Activated naive CD4-positive, alpha-beta T cell treated with anti-CD3 and anti-CD28 coated beads, Interleukin-2, amount 10 ng/mL, durations not matched to agents 7 days and 5 days (primary cell): ENCODE measurements at regions not wholly inside any gene's neighbourhood (a gene's known extent, or its start where the extent isn't known, plus 50 kb on each side); places are given as distances from the start of the nearest gene placed in this dataset.
A peak's percentile ranks its signal among the peaks of the same experiment; 100 is the strongest.
"Not testable (repeated sequence)": the region's sequence is repeated elsewhere in the genome, so short reads cannot be mapped to it uniquely, and the experiment has no call there.

Experiments used
- CTCF ChIA-PET: fragments of 350-600 bp; sonication (Branson Sonifier 250); formaldehyde crosslinking; loops from one replicate; lab custom pipeline; 2021; ENCODE audit warnings: antibody characterized with exemption; lab: Charles Lee
- DNase-seq: peaks from one replicate; pipeline ENCODE4 v3.0.0-alpha.2; 2020
- H3K27ac Mint-ChIP-seq: one replicate; pipeline ENCODE4 v1.8.0; 2021; ENCODE audit warnings: mild to moderate bottlenecking, moderate library complexity, mixed read lengths
- H3K27me3 Mint-ChIP-seq: one replicate; pipeline ENCODE4 v1.8.0; 2021; ENCODE audit warnings: mild to moderate bottlenecking, mixed read lengths
- H3K36me3 Mint-ChIP-seq: one replicate; pipeline ENCODE4 v1.8.0; 2021; ENCODE audit warnings: mixed read lengths
- H3K4me1 Mint-ChIP-seq: one replicate; pipeline ENCODE4 v1.8.0; 2021; ENCODE audit warnings: mixed read lengths
- H3K4me3 Mint-ChIP-seq: one replicate; pipeline ENCODE4 v1.8.0; 2021; ENCODE audit warnings: mild to moderate bottlenecking, moderate library complexity, mixed read lengths
- H3K9me3 Mint-ChIP-seq: one replicate; pipeline ENCODE4 v1.8.0; 2021; ENCODE audit warnings: mixed read lengths

GRCh38 chr22:22336333-22336732 is 91.7 kb downstream of the VPREB1 start:
- H3K4me3 Mint-ChIP-seq, H3K9me3 Mint-ChIP-seq, CTCF ChIA-PET, DNase-seq, H3K36me3 Mint-ChIP-seq, H3K27ac Mint-ChIP-seq, H3K4me1 Mint-ChIP-seq: not testable (repeated sequence)
- peaks cover 50% of the 10 kb centered on the region for H3K27me3 Mint-ChIP-seq

GRCh38 chr22:22338778-22339177 is 94.2 kb downstream of the VPREB1 start:
- H3K27me3 Mint-ChIP-seq, result peaks cover 46% of the 10 kb centered on the region
- H3K36me3 Mint-ChIP-seq, DNase-seq, H3K9me3 Mint-ChIP-seq, H3K4me1 Mint-ChIP-seq, H3K4me3 Mint-ChIP-seq, H3K27ac Mint-ChIP-seq: not testable (repeated sequence)
- CTCF ChIA-PET, result interaction anchor here (1.2 kb wide), 1 partner anchor 9 kb away, joined by 4 read pairs; no protein-coding TSS in a partner anchor

- H3K27ac Mint-ChIP-seq, result no peak overlapping the region
- H3K27me3 Mint-ChIP-seq, result peaks cover 32% of the 10 kb centered on the region
- CTCF ChIA-PET, result no interaction called here
- H3K4me1 Mint-ChIP-seq, result peaks cover 6% of the 10 kb centered on the region
- no peaks in the 10 kb centered on the region for H3K36me3 Mint-ChIP-seq
- no peak for DNase-seq
- no peak overlapping the region for H3K4me3 Mint-ChIP-seq
- H3K9me3 Mint-ChIP-seq, result no peaks in the 10 kb centered on the region
These were observed 97.2 kb downstream of the VPREB1 start for GRCh38 chr22:22341736-22342135.

- peak; percentile 78 for DNase-seq
- no peaks in the 10 kb centered on the region for H3K36me3 Mint-ChIP-seq
- peaks cover 35% of the 10 kb centered on the region for H3K27me3 Mint-ChIP-seq
- no peak overlapping the region for H3K27ac Mint-ChIP-seq
- H3K9me3 Mint-ChIP-seq, result no peaks in the 10 kb centered on the region
- H3K4me3 Mint-ChIP-seq, result no peak overlapping the region
- peaks cover 6% of the 10 kb centered on the region for H3K4me1 Mint-ChIP-seq
- CTCF ChIA-PET, result interaction anchor here (0.7 to 3.2 kb wide), 15 partner anchors 9 to 304 kb away, joined by 3 to 13 read pairs (median 3); no protein-coding TSS in a partner anchor
These were observed 98.4 kb downstream of the VPREB1 start for GRCh38 chr22:22342697-22343580.

- peak overlapping the region; percentile 6 for H3K27ac Mint-ChIP-seq
- no peak overlapping the region for H3K4me3 Mint-ChIP-seq
- no peaks in the 10 kb centered on the region for H3K36me3 Mint-ChIP-seq
- DNase-seq, result no peak
- H3K9me3 Mint-ChIP-seq, result no peaks in the 10 kb centered on the region
- H3K27me3 Mint-ChIP-seq, result peaks cover 42% of the 10 kb centered on the region
- CTCF ChIA-PET, result interaction anchor here (0.8 to 3.2 kb wide), 8 partner anchors 8 to 305 kb away, joined by 3 to 13 read pairs (median 6); no protein-coding TSS in a partner anchor
- peaks cover 6% of the 10 kb centered on the region for H3K4me1 Mint-ChIP-seq
These were observed 99.2 kb downstream of the VPREB1 start for GRCh38 chr22:22343581-22344296.

GRCh38 chr22:22344430-22344829 is 99.8 kb downstream of the VPREB1 start:
- peaks cover 6% of the 10 kb centered on the region for H3K4me1 Mint-ChIP-seq
- H3K9me3 Mint-ChIP-seq, result no peaks in the 10 kb centered on the region
- CTCF ChIA-PET, result interaction anchor here (0.9 to 3.2 kb wide), 6 partner anchors 7 to 148 kb away, joined by 3 to 13 read pairs (median 8); no protein-coding TSS in a partner anchor
- H3K4me3 Mint-ChIP-seq, result no peak overlapping the region
- no peak for DNase-seq
- H3K27ac Mint-ChIP-seq, result no peak overlapping the region
- H3K36me3 Mint-ChIP-seq, result no peaks in the 10 kb centered on the region
- peaks cover 42% of the 10 kb centered on the region for H3K27me3 Mint-ChIP-seq

GRCh38 chr22:22345781-22346180 is 101.2 kb downstream of the VPREB1 start:
- Mint-ChIP-seq H3K4me1 (peaks cover 6% of the 10 kb centered on the region), H3K4me3 (no peak overlapping the region), H3K27me3 (peaks cover 43% of the 10 kb centered on the region), H3K9me3 (no peaks in the 10 kb centered on the region), H3K36me3 (no peaks in the 10 kb centered on the region), H3K27ac (no peak overlapping the region)
- CTCF ChIA-PET, result no interaction called here
- no peak for DNase-seq

GRCh38 chr22:22346401-22347107 is 102.0 kb downstream of the VPREB1 start:
- no peak for DNase-seq
- no peaks in the 10 kb centered on the region for H3K36me3 Mint-ChIP-seq
- H3K4me3 Mint-ChIP-seq, result no peak overlapping the region
- no peak overlapping the region for H3K27ac Mint-ChIP-seq
- H3K27me3 Mint-ChIP-seq, result peaks cover 48% of the 10 kb centered on the region
- H3K4me1 Mint-ChIP-seq, result peaks cover 6% of the 10 kb centered on the region
- CTCF ChIA-PET, result interaction anchor here (1.3 kb wide), 1 partner anchor 119 kb away, joined by 3 read pairs; no protein-coding TSS in a partner anchor
- H3K9me3 Mint-ChIP-seq, result no peaks in the 10 kb centered on the region

- H3K9me3 Mint-ChIP-seq, result no peaks in the 10 kb centered on the region
- CTCF ChIA-PET, result interaction anchor here (0.7 to 1.4 kb wide), 5 partner anchors 9 to 287 kb away, joined by 3 to 4 read pairs (median 3); no protein-coding TSS in a partner anchor
- peak; percentile 39 for DNase-seq
- peaks cover 53% of the 10 kb centered on the region for H3K27me3 Mint-ChIP-seq
- H3K36me3 Mint-ChIP-seq, result no peaks in the 10 kb centered on the region
- H3K4me1 Mint-ChIP-seq, result peaks cover 6% of the 10 kb centered on the region
- H3K4me3 Mint-ChIP-seq, result no peak overlapping the region
- no peak overlapping the region for H3K27ac Mint-ChIP-seq
These were observed 103.7 kb downstream of the VPREB1 start for GRCh38 chr22:22348127-22348814.

GRCh38 chr22:22348815-22349454 is 104.3 kb downstream of the VPREB1 start:
- peaks cover 6% of the 10 kb centered on the region for H3K4me1 Mint-ChIP-seq
- no peaks in the 10 kb centered on the region for H3K9me3 Mint-ChIP-seq
- H3K36me3 Mint-ChIP-seq, result no peaks in the 10 kb centered on the region
- no peak overlapping the region for H3K27ac Mint-ChIP-seq
- no peak overlapping the region for H3K4me3 Mint-ChIP-seq
- H3K27me3 Mint-ChIP-seq, result peaks cover 57% of the 10 kb centered on the region
- no peak for DNase-seq
- CTCF ChIA-PET, result interaction anchor here (0.7 to 1.3 kb wide), 3 partner anchors 141 to 287 kb away, joined by 3 read pairs; no protein-coding TSS in a partner anchor

- no peak for DNase-seq
- Mint-ChIP-seq H3K9me3 (no peaks in the 10 kb centered on the region), H3K4me1 (peaks cover 6% of the 10 kb centered on the region), H3K4me3 (no peak overlapping the region), H3K27me3 (peaks cover 62% of the 10 kb centered on the region), H3K27ac (no peak overlapping the region), H3K36me3 (no peaks in the 10 kb centered on the region)
- CTCF ChIA-PET, result interaction anchor here (1.3 kb wide), 1 partner anchor 142 kb away, joined by 3 read pairs; no protein-coding TSS in a partner anchor
These were observed 104.9 kb downstream of the VPREB1 start for GRCh38 chr22:22349455-22349836.

- CTCF ChIA-PET, result interaction anchor here (1.4 kb wide), 1 partner anchor 8 kb away, joined by 7 read pairs; no protein-coding TSS in a partner anchor
These were observed 106.8 kb downstream of the VPREB1 start for GRCh38 chr22:22351366-22351765.

More at GRCh38 chr22:22351366-22351765, 106.8 kb downstream of the VPREB1 start:
- Mint-ChIP-seq H3K27me3 (peaks cover 67% of the 10 kb centered on the region), H3K9me3 (no peaks in the 10 kb centered on the region), H3K4me1 (peaks cover 3% of the 10 kb centered on the region), H3K36me3 (no peaks in the 10 kb centered on the region), H3K27ac (no peak overlapping the region), H3K4me3 (no peak overlapping the region)
- no peak for DNase-seq
